Uterus (tissue), 3 donors: ENCODE measurements at regions not wholly inside any gene's neighbourhood (a gene's known extent, or its start where the extent isn't known, plus 50 kb on each side); places are given as distances from the start of the nearest gene placed in this dataset.

ENCODE experiments used
- DNase-seq, 2 donors: peaks; one replicate each; pipeline ENCODE4 v3.0.0-alpha.2; 2019 to 2020
- H3K27ac ChIP-seq, 2 donors: fragments of 200-600 bp; sonication (generic); 1 replicate in 1 of 2; 2 replicates in 1 of 2; pipeline ENCODE4 v1.5.1; 2016 to 2018
- H3K27me3 ChIP-seq, 2 donors: fragments of 200-600 bp; sonication (generic); one replicate each; pipeline ENCODE4 v1.5.1; 2018 to 2019; ENCODE audit warnings: control low read depth in 1 of 2
- H3K36me3 ChIP-seq, 2 donors: fragments of 200-600 bp; sonication (generic); one replicate each; pipeline ENCODE4 v1.5.1; 2019; ENCODE audit warnings: control low read depth in 1 of 2
- H3K4me1 ChIP-seq, 2 donors: fragments of 200-600 bp; sonication (generic); one replicate each; pipeline ENCODE4 v1.5.1; 2018 to 2019; ENCODE audit warnings: control low read depth in 1 of 2
- H3K4me3 ChIP-seq, 2 donors: fragments of 200-600 bp; sonication (generic); 1 replicate in 1 of 2; 2 replicates in 1 of 2; pipeline ENCODE4 v1.5.1; 2018 to 2019; ENCODE audit warnings: mild to moderate bottlenecking in 1 of 2
- H3K9me3 ChIP-seq, 2 donors: fragments of 200-600 bp; sonication (generic); one replicate each; pipeline ENCODE4 v1.5.1; 2019; ENCODE audit warnings: control low read depth in 1 of 2
- CTCF ChIP-seq, 4 experiments: fragments of 200-600 bp in 2 of 4; fragments of 450-650 bp in 2 of 4; sonication (generic) in 2 of 4; IDR thresholded peaks; one replicate each; pipeline ENCODE4 v1.5.1; 2016 to 2019; ENCODE audit warnings: antibody characterized with exemption in 4 of 4, mild to moderate bottlenecking in 2 of 4, moderate library complexity in 1 of 4
- POLR2A ChIP-seq, 2 donors: fragments of 450-650 bp; IDR thresholded peaks; one replicate each; pipeline ENCODE4 v1.6.1; 2016; ENCODE audit warnings: antibody characterized with exemption in 2 of 2, mild to moderate bottlenecking in 1 of 2, moderate library complexity in 1 of 2
- intact Hi-C: fragments of 100-400 bp; cut with DNase I; formaldehyde crosslinking; loops from one replicate; pipeline ENCODE4 v1.15.1; 2023; ENCODE audit warnings: low total_unique reads
- donor health status: DM: yes; HTN: yes; CAD: no.

GRCh38 chr13:99058527-99059495, 80.9 kb upstream of the DOCK9 start:
- Histone ChIP-seq H3K27ac (no peak overlapping the region), H3K4me1 (peaks cover 0 to 3% of the 10 kb centered on the region in 2 donors)

GRCh38 chr13:99059498-99060075, 81.7 kb upstream of the DOCK9 start:
- Histone ChIP-seq H3K4me1 (peaks cover 0 to 3% of the 10 kb centered on the region in 2 donors), H3K9me3 (no peaks in the 10 kb centered on the region), H3K27ac (no peak overlapping the region), H3K27me3 (no peaks in the 10 kb centered on the region), H3K36me3 (no peaks in the 10 kb centered on the region), H3K4me3 (no peak overlapping the region)
- TF ChIP-seq POLR2A (IDR thresholded peaks at IDR 0.05) (no peak), CTCF (IDR thresholded peaks at IDR 0.05) (no peak)
- intact Hi-C loops = loop anchor here (5.0 kb wide), 1 partner anchor 127 kb away; no protein-coding TSS in a partner anchor
- DNase-seq = no peak

More at GRCh38 chr13:99058527-99059495, 80.9 kb upstream of the DOCK9 start:
- no peak overlapping the region for H3K4me3 ChIP-seq
- no peak for DNase-seq
- no peaks in the 10 kb centered on the region for H3K36me3 ChIP-seq
- intact Hi-C loops = loop anchor here (5.0 kb wide), 1 partner anchor 127 kb away; no protein-coding TSS in a partner anchor
- no peaks in the 10 kb centered on the region for H3K27me3 ChIP-seq
- TF ChIP-seq CTCF (IDR thresholded peaks at IDR 0.05) (no peak), POLR2A (IDR thresholded peaks at IDR 0.05) (no peak)
- H3K9me3 ChIP-seq = no peaks in the 10 kb centered on the region

GRCh38 chr13:99061411-99061810, 83.5 kb upstream of the DOCK9 start:
- no peak for DNase-seq
- Histone ChIP-seq H3K27me3 (no peaks in the 10 kb centered on the region), H3K9me3 (no peaks in the 10 kb centered on the region), H3K36me3 (no peaks in the 10 kb centered on the region), H3K4me3 (no peak overlapping the region), H3K27ac (peak overlapping the region; percentile 61 to 68), H3K4me1 (peaks cover 0 to 3% of the 10 kb centered on the region in 2 donors)
- TF ChIP-seq POLR2A (IDR thresholded peaks at IDR 0.05) = no peak
- no peak for TF ChIP-seq CTCF (IDR thresholded peaks at IDR 0.05)
- intact Hi-C loops = no loop called here

- intact Hi-C loops = no loop called here
- Histone ChIP-seq H3K4me1 (peaks cover 0 to 3% of the 10 kb centered on the region in 2 donors), H3K27ac (peak overlapping the region; percentile 61 to 68), H3K9me3 (no peaks in the 10 kb centered on the region), H3K4me3 (no peak overlapping the region), H3K36me3 (no peaks in the 10 kb centered on the region), H3K27me3 (no peaks in the 10 kb centered on the region)
- peak; percentile 41 to 57 for DNase-seq
- TF ChIP-seq CTCF (IDR thresholded peaks at IDR 0.05) = no peak
- TF ChIP-seq POLR2A (IDR thresholded peaks at IDR 0.05) = no peak
Observed at GRCh38 chr13:99062593-99062992, 84.7 kb upstream of the DOCK9 start.

GRCh38 chr13:99063178-99063577, 85.3 kb upstream of the DOCK9 start:
- TF ChIP-seq POLR2A (IDR thresholded peaks at IDR 0.05) = no peak
- no peak for TF ChIP-seq CTCF (IDR thresholded peaks at IDR 0.05)
- Histone ChIP-seq H3K27me3 (no peaks in the 10 kb centered on the region), H3K9me3 (no peaks in the 10 kb centered on the region), H3K36me3 (no peaks in the 10 kb centered on the region), H3K27ac (peak overlapping the region; percentile 61 to 68), H3K4me3 (no peak overlapping the region), H3K4me1 (peaks cover 0 to 3% of the 10 kb centered on the region in 2 donors)
- DNase-seq = no peak
- intact Hi-C loops = no loop called here
